ENCODE measurements at regions not wholly inside any gene's neighbourhood (a gene's known extent, or its start where the extent isn't known, plus 50 kb on each side); places are given as distances from the start of the nearest gene placed in this dataset.
"Not testable (repeated sequence)": the region's sequence is repeated elsewhere in the genome, so short reads cannot be mapped to it uniquely, and the experiment has no call there.

DNA sequence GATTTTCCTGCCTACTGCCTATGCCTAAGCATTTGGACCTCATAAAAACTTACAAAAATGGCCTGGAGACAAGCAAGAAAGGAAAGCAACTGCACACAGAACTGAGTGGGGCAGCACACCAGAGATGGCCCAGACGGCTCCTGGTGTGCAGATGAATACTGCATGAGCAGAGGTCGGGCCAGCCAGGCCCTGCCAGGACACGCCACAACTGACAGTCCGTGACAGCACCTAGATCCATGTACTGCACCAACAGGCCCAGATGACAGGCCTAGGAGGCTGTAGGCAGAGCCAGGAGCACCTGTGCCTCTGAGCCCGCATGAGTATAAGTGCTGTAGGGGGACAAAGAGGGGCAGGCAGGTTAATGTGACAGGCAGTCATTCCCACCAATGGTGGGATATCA lies 160.2 kb downstream of the IGLL1 start:
- Histone ChIP-seq H3K27ac (ENCODE audit: low read length) (no peak overlapping the region), H3K27me3 (ENCODE audit: control insufficient read depth, insufficient read depth, low read length) (no peaks in the 10 kb centered on the region), H3K4me3 (ENCODE audit: low read length) (no peak overlapping the region), H3K36me3 (ENCODE audit: control insufficient read depth, insufficient read depth, low read length) (no peaks in the 10 kb centered on the region), H3K9me3 (ENCODE audit: control insufficient read depth, insufficient read depth, low read length) (no peaks in the 10 kb centered on the region), H3K4me1 (ENCODE audit: control insufficient read depth, insufficient read depth, low read length) (no peaks in the 10 kb centered on the region)
- no peak for DNase-seq (ENCODE audit: low read depth, low spot score)
- WGBS (ENCODE audit: insufficient coverage, insufficient read length), result no CpG with 5 or more reads among the region's 5 CpGs

DNA sequence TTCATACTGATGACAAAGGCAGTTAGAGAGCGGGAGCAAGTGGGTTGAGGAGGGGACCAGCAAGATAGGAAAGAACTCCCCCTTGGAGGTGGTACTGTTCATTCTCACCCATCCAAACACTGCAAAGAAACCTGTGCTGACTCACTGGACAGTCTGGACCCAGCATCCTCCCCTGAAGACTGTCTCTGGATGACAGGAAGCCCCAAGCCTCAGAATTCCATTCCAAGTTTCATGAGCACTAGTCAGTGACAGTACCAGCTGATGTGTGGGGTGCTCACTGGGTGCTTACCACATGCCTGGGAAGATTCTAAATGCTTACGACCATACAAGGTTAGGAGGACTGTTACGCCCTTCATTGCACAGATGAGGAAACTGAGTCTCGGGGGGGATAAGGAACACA lies 160.9 kb downstream of the IGLL1 start:
- H3K36me3 ChIP-seq (ENCODE audit: control insufficient read depth, insufficient read depth, low read length), result no peaks in the 10 kb centered on the region
- no CpG with 5 or more reads among the region's 4 CpGs for WGBS (ENCODE audit: insufficient coverage, insufficient read length)
- no peak for DNase-seq (ENCODE audit: low read depth, low spot score)
- H3K27ac ChIP-seq (ENCODE audit: low read length), result no peak overlapping the region
- no peaks in the 10 kb centered on the region for H3K27me3 ChIP-seq (ENCODE audit: control insufficient read depth, insufficient read depth, low read length)
- no peaks in the 10 kb centered on the region for H3K9me3 ChIP-seq (ENCODE audit: control insufficient read depth, insufficient read depth, low read length)
- H3K4me1 ChIP-seq (ENCODE audit: control insufficient read depth, insufficient read depth, low read length), result no peaks in the 10 kb centered on the region
- no peak overlapping the region for H3K4me3 ChIP-seq (ENCODE audit: low read length)

DNA sequence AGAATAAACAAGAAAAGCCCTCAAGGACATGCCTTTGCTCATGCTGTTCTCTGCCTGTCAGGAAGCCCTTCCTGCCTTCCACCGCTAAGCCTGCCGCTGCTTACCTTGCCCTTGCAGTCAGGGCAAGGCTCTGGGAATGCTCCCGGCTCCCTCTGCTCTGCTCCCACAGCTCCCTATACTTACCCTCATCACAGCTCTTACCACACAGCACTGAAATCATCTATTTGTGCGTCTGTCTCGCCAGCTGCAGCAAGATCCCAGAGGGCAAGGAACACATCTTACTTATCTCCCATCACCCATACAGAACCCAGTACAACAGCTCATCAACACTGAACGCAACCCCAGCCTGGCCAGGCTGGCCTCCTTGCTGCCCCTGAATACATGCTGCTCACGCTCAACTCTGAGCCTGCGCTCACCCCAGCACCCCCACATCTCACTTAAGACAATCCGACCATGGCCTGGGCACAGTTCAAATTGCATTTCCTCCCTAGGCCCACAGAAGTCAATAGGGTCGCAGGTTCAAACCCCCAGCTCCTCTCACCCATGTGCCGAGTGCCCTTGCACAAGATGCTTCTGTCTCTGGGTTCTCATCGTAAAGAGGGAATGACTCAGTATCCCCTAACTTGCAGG lies 161.8 kb downstream of the IGLL1 start:
- no peak overlapping the region for H3K4me3 ChIP-seq (ENCODE audit: low read length)
- no peak overlapping the region for H3K27ac ChIP-seq (ENCODE audit: low read length)
- WGBS (ENCODE audit: insufficient coverage, insufficient read length), result no CpG with 5 or more reads among the region's 12 CpGs
- DNase-seq (ENCODE audit: low read depth, low spot score), result no peak
- no peaks in the 10 kb centered on the region for H3K27me3 ChIP-seq (ENCODE audit: control insufficient read depth, insufficient read depth, low read length)
- no peaks in the 10 kb centered on the region for H3K4me1 ChIP-seq (ENCODE audit: control insufficient read depth, insufficient read depth, low read length)
- no peaks in the 10 kb centered on the region for H3K36me3 ChIP-seq (ENCODE audit: control insufficient read depth, insufficient read depth, low read length)
- H3K9me3 ChIP-seq (ENCODE audit: control insufficient read depth, insufficient read depth, low read length), result no peaks in the 10 kb centered on the region

DNA sequence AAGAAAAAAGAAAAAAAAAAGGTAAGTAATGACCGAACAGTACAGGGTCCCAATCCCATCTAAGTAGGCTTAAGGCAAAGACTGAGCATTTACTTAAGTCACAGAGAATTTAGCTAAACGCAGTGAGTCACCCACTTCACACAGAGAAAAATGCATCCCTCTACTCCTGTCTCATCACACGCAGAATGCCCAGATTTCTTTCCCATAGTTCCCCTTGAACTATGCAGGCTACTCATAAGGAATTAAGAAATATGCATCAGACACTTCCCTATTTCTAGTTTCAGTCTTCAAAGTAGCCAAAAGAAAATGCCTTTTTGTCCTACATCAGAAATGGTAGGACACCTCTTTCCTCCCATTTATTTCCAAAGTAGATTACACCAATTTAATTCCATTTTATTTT lies 162.8 kb downstream of the IGLL1 start:
- not testable (repeated sequence) for H3K4me3 ChIP-seq (ENCODE audit: low read length); H3K4me1 ChIP-seq (ENCODE audit: control insufficient read depth, insufficient read depth, low read length); H3K9me3 ChIP-seq (ENCODE audit: control insufficient read depth, insufficient read depth, low read length); H3K36me3 ChIP-seq (ENCODE audit: control insufficient read depth, insufficient read depth, low read length); H3K27ac ChIP-seq (ENCODE audit: low read length); H3K27me3 ChIP-seq (ENCODE audit: control insufficient read depth, insufficient read depth, low read length); DNase-seq (ENCODE audit: low read depth, low spot score)
- WGBS (ENCODE audit: insufficient coverage, insufficient read length), result no CpG with 5 or more reads among the region's 3 CpGs

DNA sequence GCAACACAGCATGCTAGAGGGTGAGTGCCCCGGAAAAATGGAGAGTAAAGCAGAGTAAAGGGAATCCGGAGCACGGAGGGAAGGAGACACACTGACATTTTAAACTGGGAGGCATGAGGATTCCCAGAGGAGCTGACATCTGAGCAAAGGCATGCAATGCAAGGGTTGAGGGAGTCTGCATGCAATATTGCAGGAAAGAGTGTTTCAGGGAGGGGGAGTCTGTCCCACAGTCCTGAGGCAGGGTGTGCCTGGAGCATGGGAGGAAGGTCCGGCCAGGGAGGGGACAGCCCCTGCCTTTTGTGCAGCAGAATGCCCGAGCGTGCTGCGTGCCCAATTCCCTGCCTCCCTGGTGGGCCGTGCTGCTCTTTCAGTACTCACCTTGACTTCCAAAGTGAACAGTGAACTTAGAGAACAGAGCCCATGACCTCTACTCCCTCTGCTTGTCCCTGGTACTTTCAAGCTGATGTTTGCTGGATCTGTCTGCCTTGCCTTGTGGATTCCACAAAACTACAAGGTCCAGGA lies 163.9 kb downstream of the IGLL1 start:
- H3K27me3 ChIP-seq (ENCODE audit: control insufficient read depth, insufficient read depth, low read length); H3K4me1 ChIP-seq (ENCODE audit: control insufficient read depth, insufficient read depth, low read length); H3K9me3 ChIP-seq (ENCODE audit: control insufficient read depth, insufficient read depth, low read length); DNase-seq (ENCODE audit: low read depth, low spot score); H3K4me3 ChIP-seq (ENCODE audit: low read length); H3K36me3 ChIP-seq (ENCODE audit: control insufficient read depth, insufficient read depth, low read length); H3K27ac ChIP-seq (ENCODE audit: low read length): not testable (repeated sequence)
- WGBS (ENCODE audit: insufficient coverage, insufficient read length), result no CpG with 5 or more reads among the region's 8 CpGs

DNA sequence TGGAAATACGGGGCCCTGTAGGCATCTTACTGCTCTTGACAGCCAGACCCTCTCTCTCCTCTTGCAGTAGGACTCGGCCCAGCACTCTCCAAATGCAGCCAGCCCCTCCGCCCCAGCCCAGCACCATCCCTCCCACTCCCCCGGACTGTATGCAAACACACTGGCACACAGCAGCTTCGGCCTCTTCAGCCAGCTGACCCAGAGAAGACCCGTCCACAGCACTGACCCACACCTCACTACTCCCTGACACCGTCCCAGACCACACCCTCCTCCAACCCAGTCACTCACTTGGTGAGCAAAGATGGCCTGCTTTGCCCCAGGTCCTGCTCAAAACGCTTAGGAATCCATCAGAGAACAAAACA lies 164.6 kb downstream of the IGLL1 start:
- Histone ChIP-seq H3K4me3 (ENCODE audit: low read length) (no peak overlapping the region), H3K4me1 (ENCODE audit: control insufficient read depth, insufficient read depth, low read length) (no peaks in the 10 kb centered on the region), H3K36me3 (ENCODE audit: control insufficient read depth, insufficient read depth, low read length) (no peaks in the 10 kb centered on the region), H3K27me3 (ENCODE audit: control insufficient read depth, insufficient read depth, low read length) (no peaks in the 10 kb centered on the region), H3K27ac (ENCODE audit: low read length) (no peak overlapping the region), H3K9me3 (ENCODE audit: control insufficient read depth, insufficient read depth, low read length) (no peaks in the 10 kb centered on the region)
- WGBS (ENCODE audit: insufficient coverage, insufficient read length), result no CpG with 5 or more reads among the region's 8 CpGs
- no peak for DNase-seq (ENCODE audit: low read depth, low spot score)

DNA sequence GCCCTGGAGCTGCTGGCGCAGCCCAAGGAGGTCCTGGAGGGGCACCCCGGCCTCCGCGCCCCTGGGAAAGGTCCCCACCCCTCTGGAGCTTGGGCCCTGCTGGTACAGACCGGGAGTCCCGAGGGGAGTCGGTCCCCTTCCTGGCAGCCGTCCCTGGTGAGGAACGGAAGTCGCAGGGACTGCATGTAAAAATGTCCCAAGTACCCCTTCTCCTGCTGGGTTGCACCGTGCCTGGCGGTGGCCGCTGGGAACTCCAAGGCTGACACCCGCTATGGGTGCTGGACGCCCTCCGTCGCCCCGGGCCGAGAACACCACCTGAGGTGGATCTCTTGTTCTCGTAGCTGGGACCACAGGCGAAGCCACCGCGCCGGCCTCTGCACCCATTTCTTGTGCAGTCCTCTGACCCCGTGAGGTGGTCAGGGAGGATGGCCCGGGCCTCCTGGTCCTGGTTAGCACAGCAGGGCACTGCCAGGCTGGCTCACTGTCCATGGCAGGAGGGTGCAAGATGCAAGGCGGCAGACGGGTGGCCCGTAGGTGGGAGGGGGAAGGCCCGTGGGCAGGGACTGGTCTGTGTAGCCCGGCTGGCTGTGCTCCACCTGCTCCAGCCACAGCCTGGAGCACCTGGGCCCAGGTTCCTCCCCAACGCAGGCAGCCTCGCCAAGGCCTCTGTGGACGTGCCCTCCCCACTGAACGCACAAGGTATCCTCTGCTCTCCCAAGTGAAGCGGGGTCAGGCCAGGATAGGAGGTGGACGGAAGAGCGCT lies 165.2 kb downstream of the IGLL1 start:
- Histone ChIP-seq H3K4me1 (ENCODE audit: control insufficient read depth, insufficient read depth, low read length) (no peaks in the 10 kb centered on the region), H3K4me3 (ENCODE audit: low read length) (no peak overlapping the region), H3K27me3 (ENCODE audit: control insufficient read depth, insufficient read depth, low read length) (no peaks in the 10 kb centered on the region), H3K9me3 (ENCODE audit: control insufficient read depth, insufficient read depth, low read length) (no peaks in the 10 kb centered on the region), H3K36me3 (ENCODE audit: control insufficient read depth, insufficient read depth, low read length) (no peaks in the 10 kb centered on the region), H3K27ac (ENCODE audit: low read length) (no peak overlapping the region)
- no CpG with 5 or more reads among the region's 38 CpGs for WGBS (ENCODE audit: insufficient coverage, insufficient read length)
- no peak for DNase-seq (ENCODE audit: low read depth, low spot score)

DNA sequence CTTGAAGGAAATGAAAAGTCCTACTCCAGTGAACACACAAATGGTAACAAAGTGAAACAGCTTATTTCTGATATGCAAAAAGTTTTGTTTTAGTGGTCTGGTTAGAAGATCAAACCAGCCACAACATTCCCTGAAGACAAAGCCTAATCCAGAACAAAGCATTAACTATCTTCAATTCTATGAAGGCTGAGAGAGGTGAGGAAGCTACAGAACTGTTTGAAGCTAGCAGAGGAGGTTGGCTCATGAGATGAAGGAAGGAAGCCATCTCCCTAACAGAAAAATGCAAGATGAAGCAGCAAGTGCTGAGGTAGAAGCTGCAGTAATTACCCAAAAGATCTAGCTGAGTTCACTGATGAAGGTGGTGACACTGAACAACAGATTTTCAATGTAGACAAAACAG lies 168.4 kb downstream of the IGLL1 start:
- no peak for DNase-seq (ENCODE audit: low read depth, low spot score)
- Histone ChIP-seq H3K36me3 (ENCODE audit: control insufficient read depth, insufficient read depth, low read length) (no peaks in the 10 kb centered on the region), H3K9me3 (ENCODE audit: control insufficient read depth, insufficient read depth, low read length) (no peaks in the 10 kb centered on the region)

DNA sequence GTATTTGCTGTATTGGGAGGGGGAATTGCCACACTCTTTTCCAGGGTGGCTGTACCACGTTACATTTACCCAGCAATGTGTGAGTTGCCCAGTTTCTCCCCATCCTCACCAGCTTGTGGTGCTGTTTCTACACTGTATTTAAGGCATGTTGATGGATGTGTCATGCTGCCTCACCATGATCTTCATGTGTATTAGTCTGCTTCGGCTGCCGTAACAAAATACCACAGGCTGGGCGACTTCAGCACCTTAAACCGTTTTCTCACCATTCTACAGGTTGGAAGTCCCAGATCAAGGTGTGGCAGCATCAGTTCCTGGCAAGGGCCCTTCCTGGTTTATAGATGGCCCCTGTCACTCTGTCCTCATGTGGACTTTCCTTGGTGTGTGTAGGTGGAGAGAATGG lies 169.7 kb downstream of the IGLL1 start:
- no peak overlapping the region for H3K4me3 ChIP-seq (ENCODE audit: low read length)
- no CpG with 5 or more reads among the region's 5 CpGs for WGBS (ENCODE audit: insufficient coverage, insufficient read length)
- no peaks in the 10 kb centered on the region for H3K36me3 ChIP-seq (ENCODE audit: control insufficient read depth, insufficient read depth, low read length)
- no peak overlapping the region for H3K27ac ChIP-seq (ENCODE audit: low read length)
- DNase-seq (ENCODE audit: low read depth, low spot score), result no peak
- H3K27me3 ChIP-seq (ENCODE audit: control insufficient read depth, insufficient read depth, low read length), result no peaks in the 10 kb centered on the region
- no peaks in the 10 kb centered on the region for H3K9me3 ChIP-seq (ENCODE audit: control insufficient read depth, insufficient read depth, low read length)
- H3K4me1 ChIP-seq (ENCODE audit: control insufficient read depth, insufficient read depth, low read length), result peaks cover 1% of the 10 kb centered on the region; the same call in 1 of the 2 replicates

More for the DNA sequence above, 168.4 kb downstream of the IGLL1 start:
- Histone ChIP-seq H3K27me3 (ENCODE audit: control insufficient read depth, insufficient read depth, low read length) (no peaks in the 10 kb centered on the region), H3K4me1 (ENCODE audit: control insufficient read depth, insufficient read depth, low read length) (no peaks in the 10 kb centered on the region), H3K4me3 (ENCODE audit: low read length) (no peak overlapping the region), H3K27ac (ENCODE audit: low read length) (no peak overlapping the region)

DNA sequence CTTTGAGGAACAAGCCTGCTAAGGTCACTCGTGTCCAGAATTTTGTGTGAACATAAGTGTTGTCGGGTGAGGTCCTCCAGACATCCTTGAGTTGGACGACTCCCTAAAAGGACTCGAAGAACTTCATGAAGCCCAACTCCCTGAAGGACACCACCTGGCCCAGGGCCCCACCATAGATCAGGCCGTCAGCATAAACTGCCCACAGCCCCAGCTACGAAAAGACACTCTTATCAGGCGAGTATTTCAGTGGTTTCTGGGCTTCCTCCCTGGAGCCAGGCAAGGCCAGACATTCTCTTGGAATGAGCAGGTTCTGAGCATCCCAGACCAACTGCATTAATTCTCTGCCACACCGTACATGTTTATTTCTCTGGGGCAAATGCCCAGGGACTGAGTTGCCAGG lies 170.1 kb downstream of the IGLL1 start:
- peaks cover 1% of the 10 kb centered on the region; the same call in 1 of the 2 replicates for H3K4me1 ChIP-seq (ENCODE audit: control insufficient read depth, insufficient read depth, low read length)
- DNase-seq (ENCODE audit: low read depth, low spot score), result no peak
- no peak overlapping the region for H3K27ac ChIP-seq (ENCODE audit: low read length)
- H3K27me3 ChIP-seq (ENCODE audit: control insufficient read depth, insufficient read depth, low read length), result no peaks in the 10 kb centered on the region
- no peaks in the 10 kb centered on the region for H3K9me3 ChIP-seq (ENCODE audit: control insufficient read depth, insufficient read depth, low read length)
- H3K4me3 ChIP-seq (ENCODE audit: low read length), result no peak overlapping the region
- WGBS (ENCODE audit: insufficient coverage, insufficient read length), result no CpG with 5 or more reads among the region's 8 CpGs
- no peaks in the 10 kb centered on the region for H3K36me3 ChIP-seq (ENCODE audit: control insufficient read depth, insufficient read depth, low read length)

DNA sequence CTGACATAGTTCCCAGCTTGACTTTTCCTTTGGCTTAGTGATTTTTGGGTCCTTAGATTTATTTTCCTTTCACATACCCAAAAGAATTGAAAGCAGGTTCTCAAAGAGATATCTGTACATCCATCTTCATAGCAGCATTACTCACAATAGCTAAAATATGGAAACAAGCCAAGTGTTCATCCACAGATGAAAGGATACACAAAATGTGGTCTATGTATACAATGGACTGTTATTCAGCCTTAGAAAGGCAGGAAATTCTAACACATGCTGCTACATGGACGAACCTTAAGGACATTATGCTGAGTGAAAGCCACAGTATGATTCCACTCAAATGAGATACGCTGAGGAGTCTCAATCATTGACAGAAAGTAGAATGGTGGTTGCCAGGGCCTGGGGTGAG lies 171.8 kb downstream of the IGLL1 start:
- no CpG with 5 or more reads among the region's 2 CpGs for WGBS (ENCODE audit: insufficient coverage, insufficient read length)
- Histone ChIP-seq H3K9me3 (ENCODE audit: control insufficient read depth, insufficient read depth, low read length) (no peaks in the 10 kb centered on the region), H3K27me3 (ENCODE audit: control insufficient read depth, insufficient read depth, low read length) (no peaks in the 10 kb centered on the region), H3K27ac (ENCODE audit: low read length) (no peak overlapping the region), H3K4me1 (ENCODE audit: control insufficient read depth, insufficient read depth, low read length) (peaks cover 1% of the 10 kb centered on the region; the same call in 1 of the 2 replicates), H3K36me3 (ENCODE audit: control insufficient read depth, insufficient read depth, low read length) (no peaks in the 10 kb centered on the region), H3K4me3 (ENCODE audit: low read length) (no peak overlapping the region)
- no peak for DNase-seq (ENCODE audit: low read depth, low spot score)

Data from iPS DF 6.9 (cell line).